Activated CD8-positive, alpha-beta T cell treated with anti-CD3 and anti-CD28 coated beads for 36 hours (primary cell): ENCODE measurements at regions not wholly inside any gene's neighbourhood (a gene's known extent, or its start where the extent isn't known, plus 50 kb on each side); places are given as distances from the start of the nearest gene placed in this dataset.

Experiments
- ATAC-seq: fragments of 200-7000 bp; cut with Tn5 transposase; one replicate; pipeline ENCODE4 v1.10.0; 2021; ENCODE audit warnings: mild to moderate bottlenecking, moderate library complexity
- CTCF ChIA-PET: fragments of 350-600 bp; sonication (Branson Sonifier 250); formaldehyde crosslinking; loops from one replicate; lab custom pipeline; 2021; ENCODE audit warnings: antibody characterized with exemption; lab: Charles Lee
- POLR2A ChIA-PET: fragments of 350-600 bp; sonication (Branson Sonifier 250); formaldehyde crosslinking; loops from one replicate; lab custom pipeline; 2021; ENCODE audit warnings: antibody characterized with exemption; lab: Charles Lee
- DNase-seq: peaks from one replicate; pipeline ENCODE4 v3.0.0-alpha.2; 2020
- H3K27ac Mint-ChIP-seq: one replicate; pipeline ENCODE4 v1.8.0; 2021; ENCODE audit warnings: mild to moderate bottlenecking, mixed read lengths
- H3K27me3 Mint-ChIP-seq: one replicate; pipeline ENCODE4 v1.8.0; 2021; ENCODE audit warnings: mixed read lengths
- H3K36me3 Mint-ChIP-seq: one replicate; pipeline ENCODE4 v1.8.0; 2021; ENCODE audit warnings: low read depth, mixed read lengths
- H3K4me1 Mint-ChIP-seq: one replicate; pipeline ENCODE4 v1.8.0; 2021; ENCODE audit warnings: low read depth, mixed read lengths
- H3K4me3 Mint-ChIP-seq: one replicate; pipeline ENCODE4 v1.8.0; 2021; ENCODE audit warnings: mild to moderate bottlenecking, moderate library complexity, mixed read lengths
- H3K9me3 Mint-ChIP-seq: one replicate; pipeline ENCODE4 v1.8.0; 2021; ENCODE audit warnings: mixed read lengths
- CTCF ChIP-seq: fragments of 200-600 bp; IDR thresholded peaks from one replicate; pipeline ENCODE4 v1.8.0; 2022; ENCODE audit warnings: antibody characterized with exemption, mild to moderate bottlenecking
- intact Hi-C: fragments of 100-400 bp; cut with micrococcal nuclease; formaldehyde crosslinking; loops from one replicate; pipeline ENCODE4 v1.10.0; 2022

- ChIA-PET CTCF (no interaction called here), POLR2A (no interaction called here)
- no peak for TF ChIP-seq CTCF
- H3K4me1 Mint-ChIP-seq = no peaks in the 10 kb centered on the region
- H3K9me3 Mint-ChIP-seq = peaks cover 7% of the 10 kb centered on the region
- no peak overlapping the region for H3K27ac Mint-ChIP-seq
- no peak for ATAC-seq
- no peak for DNase-seq
- no peak overlapping the region for H3K4me3 Mint-ChIP-seq
- intact Hi-C loops = no loop called here
- H3K27me3 Mint-ChIP-seq = no peaks in the 10 kb centered on the region
- no peaks in the 10 kb centered on the region for H3K36me3 Mint-ChIP-seq
Measured at GRCh38 chr18:30491815-30492551, 550.6 kb downstream of the DSC3 start.

- no peak for TF ChIP-seq CTCF
- H3K9me3 Mint-ChIP-seq = peaks cover 7% of the 10 kb centered on the region
- ChIA-PET CTCF (no interaction called here), POLR2A (no interaction called here)
- DNase-seq = peak; percentile 1
- intact Hi-C loops = no loop called here
- no peaks in the 10 kb centered on the region for H3K4me1 Mint-ChIP-seq
- ATAC-seq = no peak
- H3K36me3 Mint-ChIP-seq = no peaks in the 10 kb centered on the region
- no peaks in the 10 kb centered on the region for H3K27me3 Mint-ChIP-seq
- no peak overlapping the region for H3K4me3 Mint-ChIP-seq
- no peak overlapping the region for H3K27ac Mint-ChIP-seq
Measured at GRCh38 chr18:30489890-30490643, 552.5 kb downstream of the DSC3 start.

GRCh38 chr18:30487962-30488361, 554.6 kb downstream of the DSC3 start:
- Mint-ChIP-seq H3K36me3 (no peaks in the 10 kb centered on the region), H3K4me1 (no peaks in the 10 kb centered on the region), H3K27me3 (no peaks in the 10 kb centered on the region), H3K27ac (no peak overlapping the region), H3K9me3 (peaks cover 10% of the 10 kb centered on the region), H3K4me3 (no peak overlapping the region)
- no peak for ATAC-seq
- ChIA-PET POLR2A (no interaction called here), CTCF (no interaction called here)
- no peak for DNase-seq
- intact Hi-C loops = no loop called here
- TF ChIP-seq CTCF = no peak

GRCh38 chr18:30486856-30487255, 555.7 kb downstream of the DSC3 start:
- H3K27ac Mint-ChIP-seq = no peak overlapping the region
- intact Hi-C loops = no loop called here
- no peak for ATAC-seq

More at GRCh38 chr18:30486856-30487255, 555.7 kb downstream of the DSC3 start:
- Mint-ChIP-seq H3K27me3 (no peaks in the 10 kb centered on the region), H3K9me3 (peaks cover 11% of the 10 kb centered on the region), H3K4me3 (no peak overlapping the region), H3K36me3 (no peaks in the 10 kb centered on the region), H3K4me1 (no peaks in the 10 kb centered on the region)
- no peak for DNase-seq
- CTCF ChIA-PET = no interaction called here
- TF ChIP-seq CTCF = no peak
- POLR2A ChIA-PET = no interaction called here
